A549 (cell line): ENCODE measurements at regions not wholly inside any gene's neighbourhood (a gene's known extent, or its start where the extent isn't known, plus 50 kb on each side); places are given as distances from the start of the nearest gene placed in this dataset.

Experiments used
- CEBPB ChIP-seq, 2 experiments: fragments of >200 bp in 1 of 2; sonication (Bioruptor Twin) in 1 of 2; formaldehyde crosslinking in 1 of 2; IDR thresholded peaks; 2 replicates each; pipeline ENCODE4 v1.6.1; 2012 to 2016
- CTCF ChIP-seq: fragments of >200 bp; sonication (Bioruptor Twin); formaldehyde crosslinking; IDR thresholded peaks from 3 replicates; pipeline ENCODE4 v1.5.1; 2016
- FOSL2 ChIP-seq, 2 experiments: fragments of 450-650 bp in 1 of 2; fragments of >200 bp in 1 of 2; sonication (Bioruptor Twin) in 1 of 2; formaldehyde crosslinking; IDR thresholded peaks; 2 replicates each; pipeline versions ENCODE4 v1.5.0 to v1.6.1; 2016 to 2020; ENCODE audit warnings: mild to moderate bottlenecking in 1 of 2, moderate library complexity in 1 of 2

GRCh38 chr11:114848027-114848426, 169.7 kb downstream of the NXPE2 start:
- no peak for TF ChIP-seq FOSL2 (IDR thresholded peaks at IDR 0.05)
- TF ChIP-seq FOSL2 (CRISPR knock-in tag; IDR thresholded peaks at IDR 0.05): no peak
- TF ChIP-seq CEBPB (IDR thresholded peaks at IDR 0.05): no peak
- no peak for TF ChIP-seq CTCF
